Immature natural killer cell (primary cell): ENCODE measurements at regions not wholly inside any gene's neighbourhood (a gene's known extent, or its start where the extent isn't known, plus 50 kb on each side); places are given as distances from the start of the nearest gene placed in this dataset.

ENCODE experiments used
- DNase-seq, 3 donors: peaks; one replicate each; pipeline ENCODE4 v3.0.0; 2022; ENCODE audit warnings: mixed read lengths in 1 of 3
- H3K27ac Mint-ChIP-seq, 6 donors: one replicate each; pipeline ENCODE4 v1.8.0; 2020; ENCODE audit warnings: mixed read lengths in 6 of 6, mild to moderate bottlenecking in 5 of 6, inconsistent platforms in 4 of 6, moderate library complexity in 3 of 6
- H3K27me3 Mint-ChIP-seq, 3 donors: one replicate each; pipeline ENCODE4 v1.8.0; 2020 to 2021; ENCODE audit warnings: low read depth in 3 of 3, mild to moderate bottlenecking in 3 of 3, mixed read lengths in 3 of 3, moderate library complexity in 3 of 3, inconsistent platforms in 1 of 3
- H3K36me3 Mint-ChIP-seq, 3 donors: one replicate each; pipeline ENCODE4 v1.8.0; 2020; ENCODE audit warnings: mixed read lengths in 3 of 3, inconsistent platforms in 2 of 3, mild to moderate bottlenecking in 2 of 3
- H3K4me1 Mint-ChIP-seq, 2 donors: one replicate each; pipeline ENCODE4 v1.8.0; 2020; ENCODE audit warnings: inconsistent platforms in 2 of 2, mild to moderate bottlenecking in 2 of 2, mixed read lengths in 2 of 2, moderate library complexity in 1 of 2
- H3K4me3 Mint-ChIP-seq, 5 donors: one replicate each; pipeline ENCODE4 v1.8.0; 2020; ENCODE audit warnings: mild to moderate bottlenecking in 5 of 5, mixed read lengths in 5 of 5, inconsistent platforms in 3 of 5, moderate library complexity in 3 of 5
- H3K9me3 Mint-ChIP-seq, 6 donors: one replicate each; pipeline ENCODE4 v1.8.0; 2020; ENCODE audit warnings: mild to moderate bottlenecking in 6 of 6, mixed read lengths in 6 of 6, inconsistent platforms in 4 of 6, moderate library complexity in 3 of 6

DNA sequence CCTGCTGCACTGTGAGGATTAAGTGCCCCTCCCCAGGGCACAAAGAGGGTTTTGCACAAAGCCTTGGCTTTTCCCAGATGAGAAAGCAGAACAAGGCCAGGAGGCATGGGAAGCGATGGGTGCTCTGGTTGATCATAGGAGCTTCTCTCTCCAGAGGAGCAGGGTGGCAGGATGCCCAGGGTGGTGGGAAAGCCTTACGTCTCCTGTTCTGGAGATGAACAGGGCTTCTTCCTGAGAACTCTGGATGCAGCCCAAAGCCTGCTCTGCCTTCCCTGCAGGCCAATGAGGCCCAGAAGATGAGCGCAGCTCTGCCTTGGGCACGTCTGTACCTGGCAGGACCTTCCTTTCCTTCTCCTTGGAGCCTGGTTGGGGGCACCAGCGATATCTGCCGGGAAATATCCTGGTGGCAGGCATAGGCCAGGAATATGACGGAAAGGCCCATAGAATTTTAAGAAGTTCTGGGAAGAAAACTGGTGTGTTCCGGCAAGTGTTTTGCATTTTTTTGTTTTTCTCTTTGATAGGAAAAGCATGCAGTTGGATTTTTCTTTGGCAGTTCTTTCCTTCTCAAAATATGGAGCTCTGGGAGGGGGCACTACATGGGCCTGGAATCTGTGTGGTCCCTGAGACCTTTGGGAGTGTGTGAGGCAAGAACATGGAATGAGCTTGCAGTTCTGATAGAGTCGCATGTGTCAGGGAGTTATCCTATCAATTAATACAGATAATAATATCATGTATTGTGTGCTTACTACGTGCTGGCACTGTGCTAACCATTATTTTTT is 253.2 kb upstream of the KLF4 start:
- no peak overlapping the region for H3K27ac Mint-ChIP-seq
- no peak overlapping the region for H3K4me3 Mint-ChIP-seq
- H3K27me3 Mint-ChIP-seq, result peaks cover 0 to 2% (median 2%) of the 10 kb centered on the region in 3 donors
- H3K9me3 Mint-ChIP-seq, result peaks cover 0 to 2% (median 0%) of the 10 kb centered on the region in 6 donors
- no peaks in the 10 kb centered on the region for H3K4me1 Mint-ChIP-seq
- DNase-seq, result no peak
- no peaks in the 10 kb centered on the region for H3K36me3 Mint-ChIP-seq

DNA sequence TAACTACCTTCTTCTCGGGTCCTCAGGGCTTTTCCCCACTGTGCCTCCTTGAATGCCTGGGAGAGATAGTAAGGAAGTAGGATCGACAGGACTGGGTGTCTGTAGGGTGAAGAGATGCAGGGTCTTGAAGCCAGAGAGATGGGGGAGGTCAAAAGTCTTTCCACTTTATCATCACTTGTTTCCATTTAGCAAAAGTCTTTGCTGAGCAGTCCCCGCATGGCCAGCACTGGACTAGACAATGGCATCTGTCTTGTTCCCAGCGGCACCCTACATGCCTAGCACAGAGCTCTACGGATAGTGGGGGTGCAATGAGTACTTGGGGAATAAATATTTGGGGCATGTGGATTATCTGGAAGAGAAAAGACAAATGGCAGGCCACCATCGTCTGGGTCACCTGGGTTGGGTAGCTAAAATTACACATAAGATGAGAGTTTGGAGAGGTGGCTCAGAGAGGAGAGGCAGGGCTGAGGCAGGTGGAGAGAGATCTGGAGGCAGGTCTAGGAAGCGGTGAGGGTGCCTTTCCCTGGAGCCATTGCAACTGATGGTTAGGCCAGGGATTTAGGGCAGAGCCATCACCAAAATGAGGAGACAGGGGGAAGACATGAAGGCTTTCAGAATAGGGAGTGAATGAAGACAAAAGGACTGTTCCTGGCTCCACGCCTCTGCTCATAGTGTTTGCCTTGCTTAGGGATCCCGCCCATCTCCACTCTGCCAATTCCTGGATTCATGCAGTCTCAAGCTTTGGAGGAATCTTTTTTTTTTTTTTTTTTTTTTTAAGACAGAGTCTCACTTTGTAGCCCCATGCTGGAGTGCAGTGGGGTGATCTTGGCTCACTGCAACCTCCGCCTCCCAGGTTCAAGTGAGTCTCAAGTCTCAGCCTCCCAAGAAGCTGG is 250.8 kb upstream of the KLF4 start:
- H3K9me3 Mint-ChIP-seq, result peaks cover 0 to 4% (median 0%) of the 10 kb centered on the region in 6 donors
- no peak for DNase-seq
- no peaks in the 10 kb centered on the region for H3K4me1 Mint-ChIP-seq
- no peak overlapping the region for H3K27ac Mint-ChIP-seq
- H3K36me3 Mint-ChIP-seq, result no peaks in the 10 kb centered on the region
- H3K4me3 Mint-ChIP-seq, result no peak overlapping the region
- H3K27me3 Mint-ChIP-seq, result peaks cover 0 to 2% (median 0%) of the 10 kb centered on the region in 3 donors

DNA sequence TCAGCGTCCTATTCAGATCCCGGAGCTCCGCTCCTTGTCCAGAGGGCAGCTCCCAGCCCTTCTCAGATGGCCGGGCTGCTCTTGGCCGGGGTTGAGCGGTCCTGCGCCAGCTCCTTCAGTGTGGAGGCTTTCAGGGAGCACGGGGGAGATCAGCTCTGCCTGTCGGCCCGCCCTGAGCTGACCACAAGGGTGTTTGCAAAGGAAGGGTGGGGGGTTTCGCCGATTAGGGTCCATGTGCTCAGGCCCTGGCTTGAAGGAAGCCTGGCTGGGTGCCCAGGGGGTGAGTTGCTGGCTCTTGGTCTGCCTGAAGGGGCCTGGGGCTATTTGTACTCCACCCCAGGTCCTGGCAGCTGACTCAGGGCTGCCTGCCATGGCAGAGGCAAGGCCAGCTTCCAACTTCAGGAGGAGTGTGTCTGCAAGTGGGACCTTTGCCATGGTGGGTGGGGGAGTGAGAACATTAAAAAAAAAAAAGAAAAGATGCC is 250.1 kb upstream of the KLF4 start:
- Mint-ChIP-seq H3K36me3 (no peaks in the 10 kb centered on the region), H3K27me3 (peaks cover 0 to 2% (median 0%) of the 10 kb centered on the region in 3 donors), H3K4me3 (no peak overlapping the region), H3K27ac (no peak overlapping the region), H3K9me3 (peaks cover 0 to 4% (median 0%) of the 10 kb centered on the region in 6 donors), H3K4me1 (no peaks in the 10 kb centered on the region)
- DNase-seq, result no peak

DNA sequence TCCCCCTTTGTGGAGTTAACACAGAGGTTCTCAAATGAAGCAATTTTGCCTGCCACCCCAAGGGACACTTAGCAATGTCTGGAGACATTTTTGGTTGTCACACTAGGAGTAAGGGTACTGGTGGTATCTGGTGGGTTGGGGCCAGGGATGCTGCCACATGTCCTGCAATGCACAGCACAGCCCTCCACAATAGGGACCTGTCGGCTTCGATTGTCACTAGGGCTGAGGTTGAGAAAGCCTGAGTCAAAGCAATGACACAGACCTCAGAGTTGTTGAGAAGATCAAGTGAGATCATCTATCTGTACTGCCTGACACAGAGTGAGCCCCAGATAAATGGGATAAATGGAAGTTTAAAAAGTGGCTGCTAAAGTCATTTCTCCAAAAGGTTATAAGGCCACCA is 249.2 kb upstream of the KLF4 start:
- peaks cover 0 to 2% (median 0%) of the 10 kb centered on the region in 3 donors for H3K27me3 Mint-ChIP-seq
- no peak overlapping the region for H3K4me3 Mint-ChIP-seq
- no peak overlapping the region for H3K27ac Mint-ChIP-seq
- no peaks in the 10 kb centered on the region for H3K36me3 Mint-ChIP-seq
- H3K4me1 Mint-ChIP-seq, result no peaks in the 10 kb centered on the region
- H3K9me3 Mint-ChIP-seq, result peaks cover 0 to 4% (median 0%) of the 10 kb centered on the region in 6 donors
- DNase-seq, result no peak

DNA sequence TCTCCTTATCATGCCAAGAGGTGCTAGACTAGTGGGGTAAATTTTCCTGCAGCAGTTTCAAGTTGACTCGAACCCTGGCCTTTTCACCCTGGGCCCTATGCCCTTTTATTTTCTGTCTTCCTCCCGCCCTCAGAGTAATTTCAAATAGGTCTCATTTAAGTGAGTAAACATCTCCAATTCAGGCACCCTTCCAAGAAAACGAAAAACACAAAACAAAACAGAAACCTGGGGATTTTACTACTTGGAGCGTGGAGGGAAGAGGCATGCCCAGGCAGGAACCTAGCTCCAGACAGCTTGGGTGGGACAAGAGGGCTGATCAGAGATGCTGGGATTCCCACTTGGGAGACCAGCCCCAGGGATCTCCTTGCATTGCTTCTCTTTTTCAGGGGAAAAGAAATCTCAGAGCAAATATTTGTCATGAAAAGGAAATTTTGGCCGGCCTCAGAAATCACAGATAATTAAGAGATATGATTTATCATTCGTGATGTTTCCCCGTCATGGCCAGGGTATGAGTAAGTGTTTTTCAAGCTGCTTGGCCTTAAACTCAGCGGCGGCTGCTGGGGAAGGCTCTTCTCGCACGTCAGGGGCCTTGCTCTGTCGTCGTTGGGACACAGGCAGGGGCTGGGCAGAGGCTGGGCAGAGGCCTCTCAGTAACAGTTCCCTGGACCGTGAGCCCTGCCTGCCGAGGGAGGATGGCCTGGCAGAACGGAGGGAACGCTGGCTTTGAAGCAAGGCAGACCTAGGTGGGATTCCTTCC is 248.6 kb upstream of the KLF4 start:
- DNase-seq, result no peak
- no peak overlapping the region for H3K27ac Mint-ChIP-seq
- no peaks in the 10 kb centered on the region for H3K4me1 Mint-ChIP-seq
- H3K27me3 Mint-ChIP-seq, result peaks cover 0 to 2% (median 0%) of the 10 kb centered on the region in 3 donors
- H3K9me3 Mint-ChIP-seq, result peaks cover 0 to 3% (median 0%) of the 10 kb centered on the region in 6 donors
- H3K36me3 Mint-ChIP-seq, result no peaks in the 10 kb centered on the region
- H3K4me3 Mint-ChIP-seq, result no peak overlapping the region

DNA sequence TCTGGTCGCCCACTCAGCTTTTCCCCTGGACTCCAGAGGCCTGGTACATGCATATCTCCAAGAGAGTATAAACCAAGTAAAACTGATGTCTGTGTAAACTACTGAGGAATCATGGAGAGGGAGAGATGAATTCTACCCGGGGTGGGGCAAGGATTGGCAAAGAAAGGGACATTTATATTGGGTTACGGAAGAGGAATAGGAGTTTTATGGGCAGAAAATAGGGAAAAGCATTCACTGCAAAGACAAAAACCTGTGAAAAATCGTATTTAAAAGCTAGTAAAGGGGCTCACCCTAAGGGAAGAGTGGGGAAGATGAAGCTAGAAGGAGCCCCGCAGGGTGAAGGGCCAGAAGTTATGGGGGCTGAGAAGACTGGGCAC is 248.0 kb upstream of the KLF4 start:
- H3K36me3 Mint-ChIP-seq, result no peaks in the 10 kb centered on the region
- H3K9me3 Mint-ChIP-seq, result peaks cover 0 to 3% (median 0%) of the 10 kb centered on the region in 6 donors
- no peaks in the 10 kb centered on the region for H3K27me3 Mint-ChIP-seq
- no peak overlapping the region for H3K27ac Mint-ChIP-seq
- DNase-seq, result no peak
- H3K4me3 Mint-ChIP-seq, result no peak overlapping the region
- no peaks in the 10 kb centered on the region for H3K4me1 Mint-ChIP-seq

DNA sequence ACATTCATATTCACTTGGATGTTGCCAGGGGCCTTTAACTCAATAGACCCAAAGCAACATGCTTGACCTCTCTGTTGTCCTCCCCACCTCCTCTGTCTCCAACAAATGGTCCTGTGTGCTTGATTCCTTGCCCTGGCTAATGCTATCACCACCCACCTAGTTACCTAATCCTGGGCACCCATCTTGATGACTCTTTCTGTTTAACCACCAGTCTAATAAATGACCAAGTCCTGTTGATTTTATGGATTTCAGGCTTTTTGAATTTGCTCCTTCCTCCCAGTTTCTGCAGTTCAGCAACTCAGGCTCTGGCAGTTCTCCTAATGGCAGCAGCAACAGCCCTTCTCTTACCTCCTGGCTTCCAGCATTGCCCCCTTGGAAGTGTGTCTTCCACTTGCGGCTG is 246.3 kb upstream of the KLF4 start:
- peaks cover 0 to 3% (median 0%) of the 10 kb centered on the region in 6 donors for H3K9me3 Mint-ChIP-seq

DNA sequence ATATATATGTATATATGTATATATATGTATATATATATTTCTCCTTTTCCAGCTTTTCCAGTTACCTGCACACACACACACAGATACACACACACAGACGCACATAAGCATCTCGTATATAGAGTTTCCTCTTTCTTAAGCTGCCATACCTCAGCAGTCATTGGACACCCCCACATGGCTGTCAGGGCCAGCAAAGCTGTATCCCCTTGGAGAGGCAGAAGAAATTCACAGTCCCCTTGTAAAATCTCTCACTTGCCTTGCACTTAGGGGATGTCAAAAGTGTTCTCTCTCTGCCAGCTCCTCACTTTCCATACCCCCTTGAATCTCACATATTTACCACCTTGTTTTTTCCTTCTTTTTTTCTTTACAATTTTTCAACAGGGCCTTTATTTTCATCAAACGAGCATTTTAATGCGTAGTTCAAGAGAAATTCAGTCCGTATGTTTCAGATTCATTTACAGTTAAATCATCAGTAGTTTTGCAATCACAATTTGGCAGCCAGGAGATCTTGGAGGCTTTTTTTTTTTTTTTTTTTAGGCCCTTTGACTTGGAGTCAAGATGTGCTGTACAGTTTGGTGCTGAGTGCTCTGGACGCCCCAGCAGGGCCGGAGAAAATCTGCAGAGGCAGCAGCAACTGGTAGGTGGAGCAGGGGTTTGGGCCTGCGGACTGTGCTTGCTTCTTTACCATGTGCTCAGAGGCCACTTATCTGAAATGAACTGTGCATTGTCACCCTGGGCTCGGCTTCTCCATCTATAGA is 244.9 kb upstream of the KLF4 start:
- peaks cover 0 to 4% (median 0%) of the 10 kb centered on the region in 6 donors for H3K9me3 Mint-ChIP-seq
- H3K36me3 Mint-ChIP-seq, result no peaks in the 10 kb centered on the region
- no peak overlapping the region for H3K4me3 Mint-ChIP-seq
- H3K4me1 Mint-ChIP-seq, result no peaks in the 10 kb centered on the region
- H3K27me3 Mint-ChIP-seq, result no peaks in the 10 kb centered on the region
- no peak for DNase-seq
- H3K27ac Mint-ChIP-seq, result no peak overlapping the region

More for the DNA sequence above, 246.3 kb upstream of the KLF4 start:
- Mint-ChIP-seq H3K4me1 (no peaks in the 10 kb centered on the region), H3K27ac (no peak overlapping the region), H3K27me3 (no peaks in the 10 kb centered on the region), H3K4me3 (no peak overlapping the region), H3K36me3 (no peaks in the 10 kb centered on the region)
- DNase-seq, result no peak

DNA sequence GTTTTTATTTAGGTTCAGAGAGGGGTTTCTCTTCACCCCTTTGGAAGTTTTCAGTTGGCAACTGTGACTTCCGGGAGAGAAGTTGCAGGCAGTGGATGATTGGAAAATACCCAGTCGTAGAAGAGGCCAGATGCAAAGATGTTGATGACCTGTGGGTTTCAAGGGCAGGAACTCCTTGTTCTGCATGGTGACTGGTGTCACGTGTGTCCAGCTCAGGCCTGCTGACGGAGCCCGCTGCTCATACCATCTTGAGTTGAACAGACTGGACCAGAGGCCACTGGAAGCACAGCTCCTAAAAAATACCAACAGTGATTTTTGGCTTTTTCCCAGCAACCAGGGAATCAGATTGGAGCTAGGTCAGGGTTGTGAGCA is 243.9 kb upstream of the KLF4 start:
- Mint-ChIP-seq H3K27me3 (no peaks in the 10 kb centered on the region), H3K4me3 (no peak overlapping the region), H3K9me3 (peaks cover 0 to 6% (median 0%) of the 10 kb centered on the region in 6 donors), H3K27ac (no peak overlapping the region), H3K36me3 (no peaks in the 10 kb centered on the region), H3K4me1 (no peaks in the 10 kb centered on the region)
- DNase-seq, result no peak

DNA sequence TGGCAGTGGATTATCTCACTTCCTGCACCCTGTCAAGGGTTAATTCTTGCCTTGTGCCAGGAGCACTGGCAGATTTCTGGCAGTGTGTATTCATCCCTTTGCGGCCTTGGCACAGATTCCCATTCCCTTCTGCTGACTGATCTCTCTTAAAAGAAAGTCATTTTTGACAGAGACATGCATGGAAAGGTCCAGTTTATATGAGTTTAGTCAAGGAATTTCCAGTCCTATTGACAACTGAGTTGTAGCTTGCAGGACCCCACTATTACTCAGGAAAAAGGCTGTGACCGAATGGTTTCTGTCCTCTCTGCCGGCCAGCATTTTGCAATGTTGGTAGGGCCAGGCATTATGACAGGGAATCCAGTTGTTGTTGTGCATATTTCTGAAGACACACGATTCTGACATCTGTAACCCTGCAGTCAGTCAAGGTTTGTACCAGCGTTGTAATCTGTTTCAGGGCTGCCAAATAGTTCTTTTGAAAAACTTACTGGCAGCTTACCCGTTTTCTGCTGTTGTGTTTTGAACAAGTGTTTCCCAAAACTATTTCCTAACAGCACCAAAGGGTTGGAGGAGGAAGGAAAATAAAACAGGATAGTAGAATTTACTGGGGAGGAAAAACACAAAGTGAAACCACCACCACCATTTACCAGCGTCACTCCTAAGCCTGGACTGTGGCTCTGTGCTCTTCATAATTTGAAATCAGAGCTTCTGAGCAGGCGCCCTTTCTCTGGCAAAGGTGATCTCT is 243.4 kb upstream of the KLF4 start:
- Mint-ChIP-seq H3K36me3 (no peaks in the 10 kb centered on the region), H3K4me1 (no peaks in the 10 kb centered on the region), H3K4me3 (no peak overlapping the region), H3K27me3 (no peaks in the 10 kb centered on the region), H3K9me3 (peaks cover 0 to 6% (median 0%) of the 10 kb centered on the region in 6 donors), H3K27ac (no peak overlapping the region)
- no peak for DNase-seq

DNA sequence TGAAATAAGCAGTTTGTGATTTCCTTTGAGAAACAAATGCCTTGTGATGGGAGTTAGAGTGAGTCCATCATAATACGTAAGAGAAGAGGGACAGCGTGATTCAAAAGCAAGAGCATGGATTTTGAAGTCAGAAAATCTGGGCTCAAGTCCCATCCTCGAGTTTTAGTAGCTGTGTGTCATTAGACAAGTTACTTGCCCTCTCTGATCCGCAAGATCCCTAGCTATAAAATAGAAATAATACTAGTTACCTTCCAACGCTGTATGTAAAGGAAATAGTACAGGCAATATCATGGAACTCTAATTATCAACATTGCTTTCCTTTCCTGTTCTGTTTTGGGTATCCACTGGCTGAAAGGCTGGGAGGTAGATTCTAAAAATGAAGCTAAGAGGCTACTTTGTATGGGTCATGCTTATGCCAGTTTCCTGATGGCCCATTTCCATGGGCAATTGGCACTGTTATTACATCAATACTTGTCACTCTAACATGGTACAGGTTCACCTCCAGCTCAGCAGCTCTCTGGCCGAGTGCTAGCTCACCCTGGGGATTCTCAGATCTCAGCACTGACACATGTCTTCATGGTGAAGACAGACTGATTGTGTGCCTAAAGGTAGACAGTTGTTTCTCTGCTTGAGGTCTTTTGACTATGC is 241.7 kb upstream of the KLF4 start:
- no peak overlapping the region for H3K4me3 Mint-ChIP-seq
- H3K9me3 Mint-ChIP-seq, result peaks cover 0 to 5% (median 0%) of the 10 kb centered on the region in 6 donors
- no peaks in the 10 kb centered on the region for H3K27me3 Mint-ChIP-seq
- no peaks in the 10 kb centered on the region for H3K4me1 Mint-ChIP-seq
- DNase-seq, result no peak
- no peak overlapping the region for H3K27ac Mint-ChIP-seq
- no peaks in the 10 kb centered on the region for H3K36me3 Mint-ChIP-seq

DNA sequence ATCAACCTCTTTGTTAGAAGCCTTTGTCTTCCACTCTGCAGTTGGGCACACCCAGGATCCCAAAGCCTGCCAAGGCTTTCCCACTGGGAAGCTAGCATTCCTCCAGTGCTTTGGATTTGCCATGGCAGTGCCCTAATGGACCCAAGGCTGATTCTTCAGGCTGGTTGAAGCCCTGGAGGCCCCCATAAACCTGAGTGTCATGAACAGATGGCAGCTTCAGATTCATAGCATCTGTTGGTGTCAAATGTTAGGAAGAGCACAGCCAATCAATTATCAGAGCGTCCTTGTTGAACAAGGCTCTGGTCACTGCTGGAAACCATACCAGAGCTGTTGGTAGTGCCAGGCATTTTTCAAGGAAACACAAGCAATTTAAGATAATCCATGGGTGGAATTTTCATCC is 241.1 kb upstream of the KLF4 start:
- Mint-ChIP-seq H3K4me1 (no peaks in the 10 kb centered on the region), H3K27ac (no peak overlapping the region), H3K4me3 (no peak overlapping the region), H3K27me3 (no peaks in the 10 kb centered on the region), H3K9me3 (peaks cover 0 to 6% (median 0%) of the 10 kb centered on the region in 6 donors), H3K36me3 (no peaks in the 10 kb centered on the region)
- DNase-seq, result no peak
